MV-4-11 (cell line): ENCODE measurements at regions not wholly inside any gene's neighbourhood (a gene's known extent, or its start where the extent isn't known, plus 50 kb on each side); places are given as distances from the start of the nearest gene placed in this dataset.
"Not testable (repeated sequence)": the region's sequence is repeated elsewhere in the genome, so short reads cannot be mapped to it uniquely, and the experiment has no call there.

Experiments
- DNase-seq: peaks from one replicate; lab custom pipeline; 2025; lab: John Stamatoyannopoulos, UW

DNA sequence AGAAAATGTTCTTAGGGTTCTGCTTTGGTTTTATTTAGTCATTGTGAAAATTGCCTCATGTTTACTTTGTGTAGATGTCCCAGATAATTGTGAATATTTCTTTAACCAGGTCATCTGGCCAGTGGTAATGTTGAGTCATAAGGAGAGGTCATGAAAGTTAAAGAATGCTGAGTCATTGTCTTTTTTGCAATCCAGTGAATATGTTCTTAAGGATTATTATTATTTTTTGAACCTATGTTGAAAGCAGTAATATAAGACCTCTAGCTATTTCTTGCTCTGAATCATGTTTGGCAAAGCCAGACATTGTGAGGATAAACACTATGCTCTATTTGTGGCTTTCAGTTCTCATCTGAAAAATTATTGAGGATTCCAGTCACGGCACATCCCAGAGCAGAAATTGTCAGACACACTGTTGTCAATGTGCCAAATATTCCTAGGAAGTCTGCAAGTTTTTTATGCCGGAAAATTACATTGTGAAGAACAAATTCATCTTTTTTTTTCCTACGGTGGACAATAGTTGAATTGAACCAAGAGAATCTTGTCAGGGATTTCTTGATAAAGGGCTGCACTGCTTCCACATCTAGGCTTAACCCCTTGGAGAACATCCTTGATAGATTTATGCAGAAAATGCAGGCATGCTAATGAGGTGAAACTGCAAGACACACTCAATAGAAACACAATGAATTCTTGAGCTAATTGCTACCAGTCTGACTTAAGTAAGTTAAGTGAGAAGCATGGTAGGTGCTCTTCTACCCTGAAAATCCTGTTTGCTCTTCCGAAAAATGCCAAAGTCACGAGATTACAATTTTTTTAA lies 369.6 kb downstream of the ATP23 start:
- DNase-seq = peak; percentile 67

- no peak for DNase-seq
These were observed 371.9 kb downstream of the ATP23 start for GRCh38 chr12:58313091-58313855.

DNA sequence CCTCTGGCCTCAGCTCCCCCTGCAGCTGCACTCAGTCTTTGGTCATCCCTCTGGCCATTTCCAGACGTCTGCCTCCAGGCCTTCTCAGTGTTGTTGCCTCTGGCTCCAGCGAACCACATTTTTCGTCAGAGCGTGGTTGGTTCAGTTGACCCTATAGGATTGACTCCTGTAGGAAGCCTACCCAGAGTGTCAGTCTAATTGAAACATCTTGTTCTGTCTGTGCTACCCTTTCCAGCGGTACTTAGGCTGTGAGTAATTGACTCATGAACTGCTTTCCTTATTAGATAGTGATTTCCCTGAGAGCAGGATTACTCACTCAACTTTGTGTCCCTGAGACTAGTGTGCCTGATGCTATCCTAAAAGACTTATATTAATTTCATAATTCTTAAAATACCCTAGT lies 373.2 kb downstream of the ATP23 start:
- DNase-seq = no peak

- no peak for DNase-seq
These were observed 375.6 kb downstream of the ATP23 start for GRCh38 chr12:58316926-58317325.

- peak; percentile 87 for DNase-seq
These were observed 380.0 kb downstream of the ATP23 start for GRCh38 chr12:58321414-58321813.

DNA sequence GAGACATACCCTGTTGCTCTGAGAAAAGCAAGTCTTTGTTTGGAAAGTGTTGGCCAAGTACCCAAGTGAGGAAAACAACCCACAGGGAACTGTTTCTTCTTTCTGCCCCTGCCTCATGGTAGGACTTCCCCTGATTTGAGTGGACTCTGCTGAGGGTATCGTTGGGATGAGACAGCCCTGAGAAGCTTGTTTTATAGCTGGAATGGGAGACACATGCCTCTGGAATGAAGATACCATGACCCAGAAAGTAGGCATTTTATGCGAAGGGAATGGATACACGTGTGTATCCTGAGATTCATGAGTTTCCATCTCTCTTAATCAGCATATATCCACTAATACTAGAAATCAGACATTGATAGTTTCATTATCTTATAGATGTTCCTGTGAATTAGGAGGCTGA lies 382.3 kb downstream of the ATP23 start:
- no peak for DNase-seq

DNA sequence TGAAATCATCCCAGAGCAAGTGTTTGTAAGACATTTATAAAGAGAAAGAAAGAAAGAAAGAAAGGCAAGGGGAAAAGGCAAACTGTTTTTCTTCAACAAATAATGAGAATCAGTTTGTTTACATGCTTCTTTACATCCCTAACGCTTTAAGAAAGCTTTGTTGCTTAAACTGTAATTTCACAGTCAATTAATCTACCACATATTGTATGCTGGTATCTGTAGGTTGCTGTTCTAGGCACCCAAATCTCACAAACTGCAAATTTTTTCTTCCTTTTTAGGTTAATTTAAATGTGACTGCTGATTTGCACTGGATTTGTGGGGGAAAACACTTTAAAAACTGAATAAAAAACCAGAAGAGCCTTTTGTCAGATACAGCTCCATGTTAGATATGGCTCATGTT lies 384.2 kb downstream of the ATP23 start:
- no peak for DNase-seq

DNA sequence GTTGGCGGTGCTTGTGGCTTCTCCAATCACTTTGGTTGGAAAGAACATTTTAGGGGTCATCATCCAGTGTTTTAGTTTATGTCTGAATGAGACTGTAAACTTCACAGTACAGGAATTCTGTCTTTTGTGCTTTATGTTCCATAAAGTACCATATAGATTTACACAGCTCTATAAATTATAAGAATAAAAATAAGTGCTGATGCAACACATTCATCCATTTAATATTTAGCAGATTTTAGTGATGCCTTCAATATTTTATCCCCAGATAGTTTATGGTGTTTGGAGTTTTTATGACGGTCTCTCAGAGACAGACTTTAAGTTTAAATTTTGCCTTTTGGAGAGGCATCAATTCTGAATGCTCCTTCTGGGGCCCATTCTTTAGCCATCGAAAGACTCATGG lies 385.2 kb downstream of the ATP23 start:
- DNase-seq = no peak

DNA sequence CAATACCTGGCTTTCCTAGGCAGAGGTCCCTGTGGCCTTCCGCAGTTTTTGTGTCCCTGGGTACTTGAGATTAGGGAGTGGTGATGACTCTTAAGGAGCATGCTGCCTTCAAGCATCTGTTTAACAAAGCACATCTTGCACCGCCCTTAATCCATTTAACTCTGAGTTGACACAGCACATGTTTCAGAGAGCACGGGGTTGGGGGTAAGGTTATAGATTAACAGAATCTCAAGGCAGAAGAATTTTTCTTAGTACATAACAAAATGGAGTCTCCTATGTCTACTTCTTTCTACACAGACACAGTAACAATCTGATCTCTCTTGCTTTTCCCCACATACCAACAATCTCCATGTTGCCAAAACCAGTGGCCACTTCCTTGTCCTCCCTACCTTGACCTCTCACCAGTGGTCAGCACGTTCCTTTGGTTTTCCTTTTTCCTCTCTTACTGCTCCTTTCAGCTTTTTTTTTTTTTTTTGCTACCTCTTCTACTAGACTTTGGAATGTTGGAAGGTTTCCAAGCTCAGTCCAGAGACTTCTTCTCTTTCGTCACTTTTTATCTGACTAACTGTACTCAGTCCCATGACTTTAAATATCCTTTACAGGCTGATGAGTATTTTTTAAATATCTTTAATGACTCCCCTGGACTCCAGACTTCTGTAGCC lies 395.3 kb downstream of the ATP23 start:
- not testable (repeated sequence) for DNase-seq

- DNase-seq = peak; percentile 77
These were observed 396.2 kb downstream of the ATP23 start for GRCh38 chr12:58337539-58337938.

- DNase-seq = no peak
These were observed 400.4 kb downstream of the ATP23 start for GRCh38 chr12:58341791-58342190.

DNA sequence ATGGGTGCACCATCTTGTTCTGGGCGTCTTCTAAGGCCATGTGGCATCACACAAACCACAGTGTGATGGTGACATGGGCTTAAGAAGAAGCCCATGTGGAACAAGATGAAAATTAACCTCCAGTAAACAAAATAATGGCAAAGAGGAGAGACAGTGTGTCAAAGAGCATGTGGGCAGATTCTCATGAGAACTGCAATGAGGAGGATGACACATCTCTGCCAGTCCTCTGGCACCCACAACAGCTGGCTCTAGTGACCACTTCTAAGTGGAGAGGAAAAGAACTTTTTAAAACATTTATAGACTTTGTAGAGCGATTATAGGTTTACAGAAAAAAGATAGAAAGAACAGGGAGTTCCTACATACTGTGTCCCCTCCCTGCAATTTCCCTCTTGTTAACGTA lies 401.4 kb downstream of the ATP23 start:
- no peak for DNase-seq

DNA sequence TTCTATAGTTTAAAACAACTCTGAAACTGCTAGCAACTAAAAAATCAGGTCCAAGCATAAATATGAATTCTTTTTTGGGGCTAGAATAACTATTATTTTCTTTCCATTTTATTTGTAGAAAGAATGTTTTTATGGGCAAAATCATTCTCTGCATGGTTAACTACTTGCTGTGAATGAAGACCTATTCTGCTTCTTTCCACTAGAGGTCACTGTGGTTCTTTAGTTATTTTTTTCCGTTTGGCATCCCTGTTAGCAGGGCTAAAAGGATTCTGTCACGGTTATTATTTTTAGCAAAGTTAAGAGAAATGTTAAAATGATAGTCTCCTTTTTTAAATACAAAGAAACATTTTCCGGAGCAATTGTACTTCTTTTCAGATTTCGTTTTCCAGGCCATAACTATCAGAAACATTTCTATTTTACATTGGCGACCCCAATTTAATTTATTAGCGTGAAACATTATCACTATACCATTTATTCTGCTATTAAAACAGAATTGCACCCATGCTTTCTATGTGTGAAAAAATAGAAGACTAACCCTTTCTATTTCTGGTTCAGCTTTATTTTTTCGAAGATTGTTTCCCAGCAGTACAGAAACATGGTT lies 404.8 kb downstream of the ATP23 start:
- peak; percentile 24 for DNase-seq

DNA sequence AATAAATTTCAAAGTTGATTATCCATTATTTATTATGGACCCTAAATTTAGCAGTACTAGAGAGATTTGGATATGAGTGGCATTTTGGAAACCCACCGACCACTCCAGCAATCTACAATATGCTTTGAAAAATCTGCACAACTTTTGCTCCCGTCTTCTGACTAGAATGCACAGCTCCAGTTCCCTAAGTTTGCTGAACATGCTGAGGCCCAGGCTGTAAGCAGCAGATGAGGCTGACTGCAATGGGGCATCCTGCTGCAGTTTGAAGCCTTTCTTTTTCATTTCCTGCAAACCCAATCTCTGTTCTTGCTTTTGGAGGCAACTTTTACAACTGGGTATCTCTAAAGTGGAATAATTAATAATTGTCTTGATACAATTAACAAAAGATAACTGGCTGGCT lies 405.8 kb downstream of the ATP23 start:
- DNase-seq = no peak

DNA sequence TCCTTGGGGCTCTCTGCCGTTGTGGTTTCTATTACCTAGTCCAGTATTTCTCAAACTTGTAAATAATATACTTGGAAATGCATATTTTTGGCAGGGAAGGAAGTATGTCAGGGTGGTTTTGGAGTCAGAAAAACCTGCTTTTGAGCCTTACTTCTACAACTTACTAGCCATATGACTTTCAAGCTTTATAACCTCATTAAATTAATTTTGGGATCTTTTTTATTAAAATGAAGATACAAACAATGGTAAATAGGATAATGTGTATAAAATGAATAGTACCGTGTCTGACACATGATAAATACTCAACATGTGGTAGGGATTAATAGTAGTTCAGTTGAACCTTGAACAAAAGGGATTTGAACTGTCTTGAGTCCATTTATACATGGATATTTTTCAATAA lies 406.3 kb downstream of the ATP23 start:
- no peak for DNase-seq

DNA sequence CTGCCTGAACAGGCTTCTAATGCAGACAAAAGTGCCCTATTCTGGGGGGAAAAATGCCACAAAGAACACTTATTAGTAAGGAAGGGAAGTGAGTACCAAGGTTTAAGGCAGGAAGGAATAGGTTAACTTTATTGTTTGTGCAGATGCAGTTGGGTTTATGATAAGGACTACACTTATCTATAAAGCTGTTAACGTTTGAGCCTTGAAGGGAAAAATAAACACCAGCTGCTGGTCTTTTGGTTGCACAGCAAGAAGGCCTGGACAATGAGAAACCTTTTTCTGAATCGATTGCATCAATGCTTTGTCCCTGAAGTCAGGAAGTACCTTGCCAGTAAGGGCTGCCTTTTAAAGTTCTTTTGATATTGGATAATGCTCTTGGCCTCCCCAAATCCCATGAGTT lies 407.8 kb downstream of the ATP23 start:
- no peak for DNase-seq

DNA sequence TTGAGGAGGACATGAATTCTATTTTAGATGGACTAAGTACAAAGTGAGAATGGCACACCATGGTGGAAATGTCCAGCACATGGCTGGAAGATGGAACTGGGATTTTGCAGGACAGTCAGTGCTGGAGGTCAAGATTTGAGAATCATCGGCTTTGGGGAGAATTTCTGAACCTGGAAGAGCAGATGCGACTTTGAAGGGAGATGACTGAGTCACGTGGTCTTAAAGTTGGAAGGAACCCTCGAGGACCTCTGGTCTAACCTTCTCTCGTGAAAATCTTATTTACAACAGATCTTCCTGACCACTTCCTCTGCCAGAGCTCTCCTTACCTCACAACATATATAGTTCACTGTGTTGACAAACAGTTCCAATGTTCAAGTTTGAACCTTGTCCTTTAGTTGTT lies 415.4 kb downstream of the ATP23 start:
- DNase-seq = no peak

GRCh38 chr12:58357511-58357910 lies 416.1 kb downstream of the ATP23 start:
- no peak for DNase-seq

DNA sequence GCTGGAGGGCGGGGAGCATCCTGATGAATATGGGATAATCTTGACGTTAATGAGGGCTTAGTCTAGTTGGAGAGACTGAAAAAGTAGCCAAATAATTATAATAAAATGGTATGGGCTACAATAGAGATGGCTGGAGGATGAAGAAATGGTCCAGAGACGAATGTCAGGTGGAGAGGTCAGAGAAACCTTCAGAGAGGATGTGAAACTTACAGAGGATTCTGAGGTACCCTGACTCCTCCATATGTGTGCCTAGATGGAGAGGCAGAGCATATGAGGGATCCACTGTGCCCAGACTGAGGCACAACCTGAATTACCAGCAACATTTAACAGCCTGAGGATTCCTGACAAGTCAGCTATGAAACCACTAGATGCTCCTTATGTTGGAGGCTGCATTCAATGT lies 417.0 kb downstream of the ATP23 start:
- DNase-seq = no peak

DNA sequence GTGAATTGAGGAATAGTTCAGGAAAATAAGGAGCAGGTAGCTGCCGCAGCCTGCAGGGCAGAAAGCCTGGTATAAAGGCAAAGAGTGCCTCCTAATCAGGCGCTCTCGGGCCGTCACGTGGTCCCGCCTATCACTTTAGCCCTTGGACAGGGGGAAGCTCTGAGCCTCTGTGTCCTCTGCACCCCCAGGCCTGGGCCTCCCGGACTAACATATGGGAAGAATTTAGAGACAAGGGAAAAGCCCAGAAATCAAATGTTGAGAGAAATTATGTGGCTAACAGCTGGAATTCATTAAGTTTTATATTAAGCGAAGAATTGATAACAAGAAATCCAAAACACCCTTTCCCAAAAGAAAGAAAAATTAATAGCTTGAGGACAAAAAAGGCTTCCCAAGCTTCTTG lies 417.7 kb downstream of the ATP23 start:
- no peak for DNase-seq

GRCh38 chr12:58361056-58361455 lies 419.7 kb downstream of the ATP23 start:
- DNase-seq = no peak

GRCh38 chr12:58363971-58364370 lies 422.6 kb downstream of the ATP23 start:
- no peak for DNase-seq
